Endothelial cell of umbilical vein (primary cell): ENCODE measurements at regions not wholly inside any gene's neighbourhood (a gene's known extent, or its start where the extent isn't known, plus 50 kb on each side); places are given as distances from the start of the nearest gene placed in this dataset.

Experiments used
- BruUV-seq: library from RNA; stranded (reverse); fragments of 400-500 nt; replicated peaks from 2 replicates; lab custom pipeline; 2021; lab: Mats Ljungman, UMichigan
- CTCF ChIA-PET: fragments of 300-600, 350-600 bp; sonication (Branson Sonifier 250); formaldehyde crosslinking; loops from one replicate; lab custom pipeline; 2021; ENCODE audit warnings: antibody characterized with exemption, inconsistent platforms; lab: Charles Lee
- POLR2A ChIA-PET: fragments of 300-600, 350-600 bp; sonication (Branson Sonifier 250); formaldehyde crosslinking; loops from one replicate; lab custom pipeline; 2021; ENCODE audit warnings: antibody characterized with exemption, inconsistent platforms; lab: Charles Lee
- DNase-seq: peaks from one replicate; pipeline ENCODE4 v3.0.0-alpha.2; 2011; ENCODE audit warnings: low read depth, low spot score
- FAIRE-seq: peaks from 2 replicates; lab custom pipeline; 2011; peaks lifted over from hg19 to GRCh38; lab: Jason Lieb, UNC
- H2AFZ ChIP-seq: 2 replicates; pipeline ENCODE4 v1.6.0; 2012; ENCODE audit warnings: low read depth, low read length, control low read depth, inconsistent platforms
- H3K27ac ChIP-seq: 2 replicates; pipeline ENCODE4 v1.5.1; 2011; ENCODE audit warnings: low read depth, mild to moderate bottlenecking, control low read depth, low read length, moderate library complexity; ENCODE audit not compliant: insufficient read depth
- H3K27me3 ChIP-seq, 2 experiments: 2 replicates each; pipeline versions ENCODE4 v1.6.0 to v1.6.1; 2011; ENCODE audit warnings: low read length in 2 of 2, mixed read lengths in 1 of 2; ENCODE audit not compliant: control insufficient read depth in 2 of 2, insufficient read depth in 2 of 2
- H3K36me3 ChIP-seq, 2 experiments: 2 replicates in 1 of 2; 3 replicates in 1 of 2; pipeline ENCODE4 v1.5.1; 2011; ENCODE audit warnings: low read length in 2 of 2, mild to moderate bottlenecking in 1 of 2, moderate library complexity in 1 of 2; ENCODE audit not compliant: control insufficient read depth in 2 of 2, insufficient read depth in 2 of 2; ENCODE audit errors: extremely low read depth in 1 of 2
- H3K4me1 ChIP-seq: 3 replicates; pipeline ENCODE4 v1.5.1; 2011; ENCODE audit warnings: mild to moderate bottlenecking, low read length; ENCODE audit not compliant: control insufficient read depth, insufficient read depth; ENCODE audit errors: extremely low read depth
- H3K4me2 ChIP-seq: 2 replicates; pipeline ENCODE4 v1.6.1; 2011; ENCODE audit warnings: low read length, control low read depth, mixed read lengths; ENCODE audit not compliant: insufficient read depth
- H3K4me3 ChIP-seq, 3 experiments: fragments of 200-600 bp in 1 of 3; sonication (generic), shearing (Covaris generic) in 1 of 3; replicated peaks in 1 of 3; 2 replicates each; pipeline ENCODE4 v1.5.1; 2011 to 2016; ENCODE audit warnings: control low read depth in 3 of 3, low read length in 3 of 3, mild to moderate bottlenecking in 2 of 3, inconsistent platforms in 1 of 3, low read depth in 1 of 3, moderate library complexity in 1 of 3; ENCODE audit not compliant: insufficient read depth in 1 of 3
- H3K79me2 ChIP-seq: 2 replicates; pipeline ENCODE4 v1.6.0; 2012; ENCODE audit warnings: low read length, inconsistent platforms; ENCODE audit not compliant: control insufficient read depth, insufficient read depth
- H3K9ac ChIP-seq: replicated peaks from 2 replicates; pipeline ENCODE3; 2011; ENCODE audit warnings: low read length, control low read depth; ENCODE audit not compliant: insufficient read depth; ENCODE audit errors: extremely low read depth
- H3K9me1 ChIP-seq: replicated peaks from 3 replicates; pipeline ENCODE4 v1.6.0; 2011; ENCODE audit warnings: mild to moderate bottlenecking, low read length; ENCODE audit not compliant: control insufficient read depth, insufficient read depth; ENCODE audit errors: extremely low read depth
- H3K9me3 ChIP-seq: replicated peaks from 2 replicates; pipeline ENCODE4 v1.5.1; 2012; ENCODE audit warnings: low read length, inconsistent platforms; ENCODE audit not compliant: control insufficient read depth, insufficient read depth
- H4K20me1 ChIP-seq: replicated peaks from 2 replicates; pipeline ENCODE3; 2011; ENCODE audit warnings: mild to moderate bottlenecking, low read length; ENCODE audit not compliant: control insufficient read depth, insufficient read depth; ENCODE audit errors: extremely low read depth
- CTCF ChIP-seq, 2 donors: IDR thresholded peaks; 1 replicate in 1 of 2; 2 replicates in 1 of 2; pipeline ENCODE4 v1.5.1; 2011; ENCODE audit warnings: low read length in 2 of 2, mild to moderate bottlenecking in 2 of 2, moderate library complexity in 2 of 2, control low read depth in 1 of 2, inconsistent platforms in 1 of 2, low read depth in 1 of 2; ENCODE audit not compliant: insufficient read depth in 1 of 2; ENCODE audit errors: extremely low read depth in 1 of 2
- EZH2 ChIP-seq: IDR thresholded peaks from 2 replicates; pipeline ENCODE4 v1.6.1; 2012; ENCODE audit warnings: borderline replicate concordance, low read depth, mild to moderate bottlenecking, moderate library complexity, low read length, inconsistent platforms; ENCODE audit not compliant: severe bottlenecking
- FOS ChIP-seq: IDR thresholded peaks from 2 replicates; pipeline ENCODE4 v1.6.1; 2011; ENCODE audit warnings: mild to moderate bottlenecking, low read length, moderate library complexity, borderline replicate concordance; ENCODE audit not compliant: insufficient read depth
- GATA2 ChIP-seq: IDR thresholded peaks from 2 replicates; pipeline ENCODE4 v1.7.0; 2011; ENCODE audit warnings: low read depth, mild to moderate bottlenecking, moderate library complexity, mixed read lengths, low read length; ENCODE audit not compliant: insufficient read length, insufficient read depth
- JUN ChIP-seq: IDR thresholded peaks from 2 replicates; pipeline ENCODE4 v1.6.1; 2011; ENCODE audit warnings: borderline replicate concordance, low read depth; ENCODE audit not compliant: insufficient read length, insufficient read depth
- MYC ChIP-seq: IDR thresholded peaks from one replicate; pipeline ENCODE4 v1.6.1; 2011; ENCODE audit warnings: mild to moderate bottlenecking, low read depth, low read length
- POLR2A ChIP-seq: IDR thresholded peaks from 2 replicates; pipeline ENCODE4 v1.6.1; 2012; ENCODE audit warnings: low read depth, mild to moderate bottlenecking, control low read depth, low read length
- POLR2AphosphoS5 ChIP-seq: IDR thresholded peaks from 2 replicates; pipeline ENCODE4 v1.6.1; 2012; ENCODE audit warnings: low read depth, mild to moderate bottlenecking, control low read depth, low read length, moderate library complexity; ENCODE audit not compliant: insufficient read depth
- dilution Hi-C: fragments of 300-500 bp; cut with MboI; formaldehyde crosslinking; loops from one replicate; pipeline ENCODE4 v1.15.0; 2019; ENCODE audit warnings: low sequenced_read_pairs; ENCODE audit not compliant: extremely low pct_ligation_motif_present
- intact Hi-C: fragments of 100-400 bp; cut with micrococcal nuclease; formaldehyde crosslinking; loops from one replicate; pipeline ENCODE4 v1.10.0; 2022
- TF ChIP-seq, protein P1 (sequence below): IDR thresholded peaks from 2 replicates; pipeline ENCODE4 v1.6.1; 2011; ENCODE audit not compliant: insufficient read depth, insufficient read length

DNA sequence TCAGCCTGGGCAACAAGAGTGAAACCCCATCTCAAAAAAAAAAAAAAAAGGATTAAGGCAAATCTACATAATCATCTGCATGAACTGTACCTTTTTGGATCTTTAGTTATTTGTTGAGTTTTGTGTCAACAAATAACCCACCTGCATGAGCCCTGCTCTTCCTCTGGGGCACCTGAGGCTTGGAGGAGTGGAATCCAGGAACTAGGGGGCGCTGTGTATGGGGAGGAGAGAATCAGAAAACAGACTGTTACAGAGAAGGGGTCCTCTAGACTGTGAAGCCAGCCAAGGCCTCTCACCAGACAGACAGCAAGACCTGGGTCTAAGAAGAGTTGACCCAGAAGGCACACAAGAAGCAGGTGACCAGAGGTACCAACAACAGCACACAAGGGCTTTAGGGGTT, 682.8 kb upstream of the NRP1 start:
- Histone ChIP-seq H4K20me1 (no peaks in the 10 kb centered on the region), H3K9ac (no peak overlapping the region), H3K9me3 (no peaks in the 10 kb centered on the region), H3K27ac (no peak overlapping the region), H3K4me2 (no peak overlapping the region), H3K9me1 (no peaks in the 10 kb centered on the region), H3K79me2 (no peaks in the 10 kb centered on the region), H2AFZ (no peak overlapping the region), H3K36me3 (no peaks in the 10 kb centered on the region), H3K4me3 (no peak overlapping the region), H3K4me1 (no peaks in the 10 kb centered on the region), H3K27me3 (peaks cover 0 to 5% of the 10 kb centered on the region in 2 experiments)
- POLR2A ChIA-PET: interaction anchor here (0.7 kb wide), 1 partner anchor 1625 kb away, joined by 5 read pairs; no protein-coding TSS in a partner anchor
- dilution Hi-C loops (no loop called here), intact Hi-C loops (no loop called here)
- FAIRE-seq: no peak
- BruUV-seq: no TSS peak
- DNase-seq: no peak
- TF ChIP-seq, protein P1, sequence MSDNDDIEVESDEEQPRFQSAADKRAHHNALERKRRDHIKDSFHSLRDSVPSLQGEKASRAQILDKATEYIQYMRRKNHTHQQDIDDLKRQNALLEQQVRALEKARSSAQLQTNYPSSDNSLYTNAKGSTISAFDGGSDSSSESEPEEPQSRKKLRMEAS: no peak
- TF ChIP-seq POLR2A: no peak
- no peak for TF ChIP-seq JUN
- TF ChIP-seq POLR2AphosphoS5: no peak
- no peak for TF ChIP-seq CTCF (IDR thresholded peaks at IDR 0.05; ENCODE audit: extremely low read depth in 1 of 2, insufficient read depth in 1 of 2, low read depth in 1 of 2, low read length in 2 of 2)
- TF ChIP-seq MYC: no peak
- TF ChIP-seq EZH2: no peak
- no peak for TF ChIP-seq FOS
- TF ChIP-seq GATA2: no peak
- CTCF ChIA-PET: no interaction called here
